ENCODE measurements at regions not wholly inside any gene's neighbourhood (a gene's known extent, or its start where the extent isn't known, plus 50 kb on each side); places are given as distances from the start of the nearest gene placed in this dataset.

DNA sequence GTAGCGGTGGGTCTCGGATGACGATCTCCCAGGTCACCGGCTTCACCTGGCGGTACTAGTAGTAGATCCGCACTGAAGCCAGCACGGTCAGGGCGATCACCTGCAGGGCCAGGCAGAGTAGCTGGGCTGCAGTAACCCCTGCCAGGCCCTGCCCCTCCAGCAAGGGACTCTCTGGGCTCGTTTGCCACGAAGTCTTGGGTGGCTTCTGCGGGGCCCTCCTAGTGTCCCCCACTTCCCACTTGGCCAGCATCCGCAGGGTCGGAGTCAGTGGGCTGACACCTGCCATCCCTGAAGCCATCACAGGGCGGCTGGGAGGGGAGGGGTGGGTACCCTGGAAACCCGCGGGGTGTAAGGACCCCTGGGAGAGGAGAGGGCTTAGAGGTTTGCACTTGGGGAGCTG lies 214.0 kb downstream of the OR4C45 start:
- no peaks in the 10 kb centered on the region for H3K4me1 ChIP-seq
- ATAC-seq (no peak), DNase-seq (no peak)
- peaks cover 0 to 23% (median 0%) of the 10 kb centered on the region in 11 donors for H3K9me3 ChIP-seq
- TF ChIP-seq, protein P1, sequence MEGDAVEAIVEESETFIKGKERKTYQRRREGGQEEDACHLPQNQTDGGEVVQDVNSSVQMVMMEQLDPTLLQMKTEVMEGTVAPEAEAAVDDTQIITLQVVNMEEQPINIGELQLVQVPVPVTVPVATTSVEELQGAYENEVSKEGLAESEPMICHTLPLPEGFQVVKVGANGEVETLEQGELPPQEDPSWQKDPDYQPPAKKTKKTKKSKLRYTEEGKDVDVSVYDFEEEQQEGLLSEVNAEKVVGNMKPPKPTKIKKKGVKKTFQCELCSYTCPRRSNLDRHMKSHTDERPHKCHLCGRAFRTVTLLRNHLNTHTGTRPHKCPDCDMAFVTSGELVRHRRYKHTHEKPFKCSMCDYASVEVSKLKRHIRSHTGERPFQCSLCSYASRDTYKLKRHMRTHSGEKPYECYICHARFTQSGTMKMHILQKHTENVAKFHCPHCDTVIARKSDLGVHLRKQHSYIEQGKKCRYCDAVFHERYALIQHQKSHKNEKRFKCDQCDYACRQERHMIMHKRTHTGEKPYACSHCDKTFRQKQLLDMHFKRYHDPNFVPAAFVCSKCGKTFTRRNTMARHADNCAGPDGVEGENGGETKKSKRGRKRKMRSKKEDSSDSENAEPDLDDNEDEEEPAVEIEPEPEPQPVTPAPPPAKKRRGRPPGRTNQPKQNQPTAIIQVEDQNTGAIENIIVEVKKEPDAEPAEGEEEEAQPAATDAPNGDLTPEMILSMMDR (IDR thresholded peaks at IDR 0.05), result no peak
- WGBS, 2 donors, result 87 to 90% methylated on average over 16 of the region's 16 CpGs
- no peaks in the 10 kb centered on the region for H3K27me3 ChIP-seq
- no peak overlapping the region for H3K4me3 ChIP-seq
- H3K36me3 ChIP-seq, result no peaks in the 10 kb centered on the region
- intact Hi-C loops (cut with DNase I), result no loop called here
- H3K27ac ChIP-seq, result no peak overlapping the region

DNA sequence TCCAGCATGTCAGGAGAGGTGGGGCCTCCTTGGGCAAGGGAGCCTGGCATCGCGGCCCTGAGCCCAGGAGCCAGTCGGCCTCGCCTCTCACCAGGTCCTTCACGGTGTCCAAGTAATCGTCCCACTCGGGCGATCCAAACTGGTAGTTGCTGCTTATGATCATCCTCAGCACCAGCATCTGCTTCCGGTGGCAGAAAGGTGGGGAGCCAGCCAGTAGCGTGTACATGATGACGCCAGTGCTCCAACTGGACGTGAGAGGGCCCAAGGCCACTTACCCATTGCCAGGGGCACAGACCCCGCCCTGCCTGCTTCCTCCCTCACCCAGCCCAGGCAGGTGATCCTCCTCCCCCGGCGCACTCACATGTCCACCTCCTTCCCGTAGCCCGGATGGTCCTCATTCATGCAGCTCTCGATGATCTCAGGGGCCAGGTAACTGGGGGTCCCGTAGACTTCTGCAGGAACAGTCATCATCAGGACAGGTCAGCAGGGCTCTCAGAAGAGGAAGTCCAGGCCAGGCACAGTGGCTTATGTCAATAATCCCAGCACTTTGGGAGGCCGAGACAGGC lies 214.7 kb downstream of the OR4C45 start:
- ATAC-seq (no peak), DNase-seq (no peak)
- Histone ChIP-seq H3K9me3 (peaks cover 0 to 23% (median 0%) of the 10 kb centered on the region in 11 donors), H3K27ac (no peak overlapping the region), H3K27me3 (no peaks in the 10 kb centered on the region), H3K36me3 (no peaks in the 10 kb centered on the region), H3K4me1 (no peaks in the 10 kb centered on the region), H3K4me3 (no peak overlapping the region)
- 90 to 92% methylated on average over 20 of the region's 20 CpGs for WGBS, 2 donors
- intact Hi-C loops (cut with DNase I), result no loop called here
- TF ChIP-seq, protein P1 (IDR thresholded peaks at IDR 0.05), result no peak

- DNase-seq (no peak), ATAC-seq (no peak)
- Histone ChIP-seq H3K4me1 (no peaks in the 10 kb centered on the region), H3K36me3 (no peaks in the 10 kb centered on the region), H3K27me3 (peaks cover 0 to 7% (median 0%) of the 10 kb centered on the region in 7 donors), H3K9me3 (peaks cover 0 to 68% (median 0%) of the 10 kb centered on the region in 11 donors), H3K4me3 (no peak overlapping the region), H3K27ac (no peak overlapping the region)
- intact Hi-C loops (cut with DNase I), result no loop called here
- TF ChIP-seq, protein P1 (IDR thresholded peaks at IDR 0.05), result no peak
- WGBS, 2 donors, result 71 to 75% methylated on average over 26 of the region's 26 CpGs
Observed at GRCh38 chr11:50267851-50268250, 235.2 kb downstream of the OR4C45 start.

GRCh38 chr11:50275133-50275532 lies 242.5 kb downstream of the OR4C45 start:
- H3K9me3 ChIP-seq, result peaks cover 0 to 37% (median 0%) of the 10 kb centered on the region in 11 donors
- 65 to 71% methylated on average over 7 of the region's 7 CpGs for WGBS, 2 donors
- ATAC-seq, result no peak

More at GRCh38 chr11:50275133-50275532, 242.5 kb downstream of the OR4C45 start:
- TF ChIP-seq, protein P1 (IDR thresholded peaks at IDR 0.05), result no peak
- no peak for DNase-seq
- no peaks in the 10 kb centered on the region for H3K4me1 ChIP-seq
- intact Hi-C loops (cut with DNase I), result no loop called here
- no peaks in the 10 kb centered on the region for H3K27me3 ChIP-seq
- no peak overlapping the region for H3K27ac ChIP-seq
- no peaks in the 10 kb centered on the region for H3K36me3 ChIP-seq
- no peak overlapping the region for H3K4me3 ChIP-seq
